Neuronal stem cell (in vitro differentiated cells): ENCODE measurements at regions not wholly inside any gene's neighbourhood (a gene's known extent, or its start where the extent isn't known, plus 50 kb on each side); places are given as distances from the start of the nearest gene placed in this dataset.

ENCODE experiments used
- DNase-seq: peaks from one replicate; pipeline ENCODE4 v3.0.0-alpha.2; 2013; ENCODE audit warnings: low spot score
- H2AFZ ChIP-seq: one replicate; pipeline ENCODE4 v1.6.1; 2013; ENCODE audit warnings: mild to moderate bottlenecking, low read length, inconsistent platforms
- H2AK5ac ChIP-seq: 2 replicates; pipeline ENCODE4 v1.6.1; 2013; ENCODE audit warnings: low read depth, mild to moderate bottlenecking, inconsistent platforms, low read length, moderate library complexity, mixed read lengths
- H2BK120ac ChIP-seq: 2 replicates; pipeline ENCODE4 v1.6.1; 2013; ENCODE audit warnings: low read depth, mild to moderate bottlenecking, inconsistent platforms, low read length, moderate library complexity, mixed read lengths
- H2BK12ac ChIP-seq: one replicate; pipeline ENCODE4 v1.6.1; 2013; ENCODE audit warnings: low read length, inconsistent platforms
- H2BK15ac ChIP-seq: 2 replicates; pipeline ENCODE4 v1.6.1; 2013; ENCODE audit warnings: mild to moderate bottlenecking, low read length, inconsistent platforms, mixed read lengths
- H2BK5ac ChIP-seq: one replicate; pipeline ENCODE4 v1.6.1; 2013; ENCODE audit warnings: inconsistent platforms, mild to moderate bottlenecking, low read length, moderate library complexity
- H3K14ac ChIP-seq: one replicate; pipeline ENCODE4 v1.6.1; 2013; ENCODE audit warnings: low read length, inconsistent platforms
- H3K18ac ChIP-seq: 2 replicates; pipeline ENCODE4 v1.6.1; 2013; ENCODE audit warnings: low read length, inconsistent platforms
- H3K23ac ChIP-seq: 2 replicates; pipeline ENCODE4 v1.6.1; 2013; ENCODE audit warnings: low read depth, mild to moderate bottlenecking, mixed read lengths, low read length, inconsistent platforms; ENCODE audit not compliant: poor library complexity
- H3K27ac ChIP-seq: replicated peaks from 3 replicates; pipeline ENCODE4 v1.5.1; 2013; ENCODE audit warnings: low read length, inconsistent platforms
- H3K27me3 ChIP-seq, 3 experiments: 2 replicates each; pipeline ENCODE4 v1.6.1; 2013; ENCODE audit warnings: low read length in 3 of 3, mild to moderate bottlenecking in 2 of 3, inconsistent platforms in 1 of 3, low read depth in 1 of 3, mixed read lengths in 1 of 3, moderate library complexity in 1 of 3; ENCODE audit not compliant: control insufficient read depth in 3 of 3, insufficient read depth in 3 of 3
- H3K36me3 ChIP-seq, 2 donors: replicated peaks in 1 of 2; 2 replicates each; pipeline ENCODE4 v1.6.1; 2013; ENCODE audit warnings: low read length in 2 of 2; ENCODE audit not compliant: control insufficient read depth in 2 of 2, insufficient read depth in 2 of 2
- H3K4ac ChIP-seq: 2 replicates; pipeline ENCODE4 v1.6.1; 2013; ENCODE audit warnings: inconsistent platforms, mild to moderate bottlenecking, low read length, moderate library complexity
- H3K4me1 ChIP-seq, 2 donors: 1 replicate in 1 of 2; 2 replicates in 1 of 2; pipeline ENCODE4 v1.6.1; 2013; ENCODE audit warnings: low read length in 2 of 2, low read depth in 1 of 2; ENCODE audit not compliant: control insufficient read depth in 2 of 2, insufficient read depth in 1 of 2
- H3K4me2 ChIP-seq: one replicate; pipeline ENCODE4 v1.6.1; 2013; ENCODE audit warnings: mild to moderate bottlenecking, low read length, inconsistent platforms; ENCODE audit not compliant: insufficient read depth, poor library complexity, severe bottlenecking
- H3K4me3 ChIP-seq, 2 donors: 2 replicates each; pipeline ENCODE4 v1.5.1; 2013; ENCODE audit warnings: low read length in 2 of 2, mild to moderate bottlenecking in 2 of 2, inconsistent platforms in 1 of 2, moderate library complexity in 1 of 2
- H3K79me1 ChIP-seq: one replicate; pipeline ENCODE4 v1.6.1; 2013; ENCODE audit warnings: low read depth, mild to moderate bottlenecking, inconsistent platforms, low read length, moderate library complexity
- H3K9ac ChIP-seq: one replicate; pipeline ENCODE4 v1.6.1; 2013; ENCODE audit warnings: mild to moderate bottlenecking, low read depth, low read length, inconsistent platforms; ENCODE audit not compliant: poor library complexity
- H3K9me3 ChIP-seq, 2 donors: replicated peaks in 1 of 2; 2 replicates each; pipeline versions ENCODE3 to v1.6.1; 2013; ENCODE audit warnings: low read length in 2 of 2, mild to moderate bottlenecking in 2 of 2, inconsistent platforms in 1 of 2, low read depth in 1 of 2, mixed read lengths in 1 of 2, moderate library complexity in 1 of 2; ENCODE audit not compliant: control insufficient read depth in 2 of 2, insufficient read depth in 1 of 2
- H4K8ac ChIP-seq: one replicate; pipeline ENCODE4 v1.6.1; 2013; ENCODE audit warnings: low read depth, mild to moderate bottlenecking, inconsistent platforms, low read length, moderate library complexity
- H4K91ac ChIP-seq: one replicate; pipeline ENCODE4 v1.6.1; 2013; ENCODE audit warnings: low read length, low read depth, mild to moderate bottlenecking, inconsistent platforms; ENCODE audit not compliant: poor library complexity
- WGBS, 2 donors: extraction: QIAGEN DNeasy Blood & Tissue Kit; methylation state at CpG; one replicate each; pipeline ENCODE4 v1.1.7; 2013; ENCODE audit warnings: missing lambda C conversion rate in 2 of 2, mixed read lengths in 1 of 2; ENCODE audit not compliant: insufficient read length in 2 of 2, insufficient replicate concordance in 1 of 2; ENCODE audit errors: extremely low coverage in 2 of 2; 5-methylcytosine and 5-hydroxymethylcytosine counted together

- H2AK5ac ChIP-seq, result no peak overlapping the region
- H3K18ac ChIP-seq, result no peak overlapping the region
- H3K9ac ChIP-seq, result no peak overlapping the region
- no CpG with 5 or more reads among the region's 4 CpGs for WGBS, 2 donors
- H3K23ac ChIP-seq, result no peak overlapping the region
- H2BK120ac ChIP-seq, result no peak overlapping the region
- no peaks in the 10 kb centered on the region for H3K27me3 ChIP-seq
- no peak overlapping the region for H3K27ac ChIP-seq
- no peak overlapping the region for H2BK12ac ChIP-seq
- no peak overlapping the region for H3K14ac ChIP-seq
- no peaks in the 10 kb centered on the region for H3K36me3 ChIP-seq
- no peak overlapping the region for H2BK15ac ChIP-seq
- H2AFZ ChIP-seq, result no peak overlapping the region
- H3K9me3 ChIP-seq, result peaks cover 7 to 9% of the 10 kb centered on the region in 2 donors
- H3K4me2 ChIP-seq, result no peak overlapping the region
- H4K8ac ChIP-seq, result no peak overlapping the region
- H3K4me3 ChIP-seq, result no peak overlapping the region
- DNase-seq, result no peak
- H4K91ac ChIP-seq, result no peak overlapping the region
- no peak overlapping the region for H3K4ac ChIP-seq
- H3K79me1 ChIP-seq, result no peaks in the 10 kb centered on the region
- H3K4me1 ChIP-seq, result peaks cover 0 to 3% of the 10 kb centered on the region in 2 donors
- H2BK5ac ChIP-seq, result no peak overlapping the region
These were observed 236.0 kb upstream of the DIO3 start for GRCh38 chr14:101325319-101325718.

GRCh38 chr14:101328412-101329028 is 232.8 kb upstream of the DIO3 start:
- no CpG with 5 or more reads among the region's 10 CpGs for WGBS, 2 donors
- Histone ChIP-seq H2BK120ac (no peak overlapping the region), H3K27ac (no peak overlapping the region)

DNA sequence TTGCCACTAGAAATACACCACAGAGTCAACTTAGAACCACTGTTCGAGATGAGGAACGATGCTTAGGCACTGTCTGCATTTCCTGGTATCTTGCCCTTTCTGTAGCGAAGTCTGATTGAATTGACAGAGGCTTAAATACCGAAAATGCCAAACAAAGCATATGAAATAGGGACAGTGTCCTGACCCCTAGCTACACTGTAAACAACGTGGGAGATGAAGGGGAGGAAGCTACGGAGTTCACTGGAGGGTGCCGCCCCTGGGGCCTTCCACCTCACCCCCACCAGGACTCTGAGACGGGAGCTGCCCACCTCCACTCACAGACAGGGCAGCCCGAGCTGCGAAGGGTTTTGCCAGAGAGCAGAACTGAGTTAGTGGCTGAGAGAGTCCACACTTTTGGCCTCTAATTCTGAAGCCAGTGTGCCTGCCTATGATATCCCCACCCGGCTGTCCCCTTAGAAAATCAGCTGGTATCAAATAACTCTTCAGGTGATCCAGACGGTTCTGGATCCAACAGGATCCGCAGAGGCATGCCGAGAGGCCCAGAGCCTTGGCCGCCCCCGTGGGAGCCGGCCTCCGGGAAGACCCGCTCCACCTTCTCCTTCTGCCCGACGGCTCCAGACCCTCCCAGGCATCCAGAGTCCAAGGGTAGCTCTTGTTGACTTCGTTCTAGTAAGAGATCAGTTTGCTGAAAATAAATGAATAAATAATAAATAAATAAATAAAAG is 230.7 kb upstream of the DIO3 start:
- H3K4me2 ChIP-seq, result no peak overlapping the region

More at GRCh38 chr14:101328412-101329028, 232.8 kb upstream of the DIO3 start:
- no peak overlapping the region for H3K4ac ChIP-seq
- H3K36me3 ChIP-seq, result no peaks in the 10 kb centered on the region
- H3K27me3 ChIP-seq, result peaks cover 0 to 5% (median 0%) of the 10 kb centered on the region in 3 experiments
- H3K18ac ChIP-seq, result no peak overlapping the region
- peaks cover 4 to 9% of the 10 kb centered on the region in 2 donors for H3K9me3 ChIP-seq
- no peak overlapping the region for H3K23ac ChIP-seq
- no peak overlapping the region for H3K14ac ChIP-seq
- no peak overlapping the region for H2BK12ac ChIP-seq
- H3K4me2 ChIP-seq, result no peak overlapping the region
- peak overlapping the region; percentile 18 for H3K9ac ChIP-seq
- no peak for DNase-seq
- H4K8ac ChIP-seq, result no peak overlapping the region
- no peak overlapping the region for H2BK5ac ChIP-seq
- peaks cover 0 to 5% of the 10 kb centered on the region in 2 donors for H3K4me1 ChIP-seq
- no peaks in the 10 kb centered on the region for H3K79me1 ChIP-seq
- H2BK15ac ChIP-seq, result no peak overlapping the region
- no peak overlapping the region for H2AFZ ChIP-seq
- H3K4me3 ChIP-seq, result no peak overlapping the region
- no peak overlapping the region for H2AK5ac ChIP-seq
- H4K91ac ChIP-seq, result no peak overlapping the region

DNA sequence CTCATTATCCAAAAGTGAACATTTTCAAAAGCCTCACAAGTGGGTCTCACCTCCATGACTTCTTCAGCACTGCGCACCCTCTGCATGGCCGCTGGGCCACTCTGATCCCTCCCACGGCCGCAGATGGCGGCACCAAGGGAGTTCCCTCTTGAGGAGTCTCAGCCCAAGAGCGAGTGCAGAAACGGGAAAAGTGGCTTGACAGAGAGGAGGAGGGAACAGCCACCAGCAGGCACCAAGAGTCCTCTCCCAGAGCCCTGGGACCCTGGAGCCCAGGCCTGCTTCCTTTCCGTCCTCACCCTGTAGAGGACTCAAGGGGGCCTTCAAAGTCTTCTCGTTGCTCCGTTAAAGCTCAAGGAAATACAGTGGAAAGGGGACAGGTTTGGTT is 230.2 kb upstream of the DIO3 start:
- no peaks in the 10 kb centered on the region for H3K79me1 ChIP-seq
- H3K9me3 ChIP-seq, result no peaks in the 10 kb centered on the region
- no peak overlapping the region for H3K4me2 ChIP-seq
- no CpG with 5 or more reads among the region's 10 CpGs for WGBS, 2 donors
- H3K4me1 ChIP-seq, result peaks cover 4 to 19% of the 10 kb centered on the region in 2 donors
- H4K8ac ChIP-seq, result no peak overlapping the region
- H4K91ac ChIP-seq, result no peak overlapping the region
- no peak overlapping the region for H3K9ac ChIP-seq
- no peak overlapping the region for H3K14ac ChIP-seq
- H2AK5ac ChIP-seq, result peak overlapping the region; percentile 49
- no peak overlapping the region for H3K27ac ChIP-seq
- peaks cover 0 to 11% (median 0%) of the 10 kb centered on the region in 3 experiments for H3K27me3 ChIP-seq
- no peak overlapping the region for H2AFZ ChIP-seq
- H2BK5ac ChIP-seq, result no peak overlapping the region
- no peak overlapping the region for H2BK120ac ChIP-seq
- H3K18ac ChIP-seq, result peak overlapping the region; percentile 61
- no peak overlapping the region for H3K4me3 ChIP-seq
- no peaks in the 10 kb centered on the region for H3K36me3 ChIP-seq
- no peak overlapping the region for H2BK12ac ChIP-seq
- DNase-seq, result no peak
- no peak overlapping the region for H2BK15ac ChIP-seq
- H3K4ac ChIP-seq, result no peak overlapping the region
- H3K23ac ChIP-seq, result no peak overlapping the region

More for the DNA sequence above, 230.7 kb upstream of the DIO3 start:
- Histone ChIP-seq H3K9me3 (no peaks in the 10 kb centered on the region), H4K91ac (no peak overlapping the region), H3K36me3 (no peaks in the 10 kb centered on the region), H3K4me3 (no peak overlapping the region), H3K4ac (no peak overlapping the region), H2AFZ (no peak overlapping the region), H3K9ac (no peak overlapping the region), H3K27ac (no peak overlapping the region), H4K8ac (no peak overlapping the region), H2BK15ac (no peak overlapping the region), H3K18ac (peak overlapping the region; percentile 34), H3K4me1 (peaks cover 4 to 18% of the 10 kb centered on the region in 2 donors), H2BK12ac (no peak overlapping the region), H3K14ac (no peak overlapping the region), H2BK120ac (no peak overlapping the region), H2BK5ac (no peak overlapping the region), H3K27me3 (peaks cover 0 to 7% (median 0%) of the 10 kb centered on the region in 3 experiments), H3K79me1 (no peaks in the 10 kb centered on the region), H3K23ac (no peak overlapping the region), H2AK5ac (peak overlapping the region; percentile 20)
- DNase-seq, result no peak
- no CpG with 5 or more reads among the region's 22 CpGs for WGBS, 2 donors
